Neuronal stem cell (in vitro differentiated cells): ENCODE measurements at regions not wholly inside any gene's neighbourhood (a gene's known extent, or its start where the extent isn't known, plus 50 kb on each side); places are given as distances from the start of the nearest gene placed in this dataset.

Experiments
- DNase-seq: peaks from one replicate; pipeline ENCODE4 v3.0.0-alpha.2; 2013; ENCODE audit warnings: low spot score
- H2AFZ ChIP-seq: one replicate; pipeline ENCODE4 v1.6.1; 2013; ENCODE audit warnings: mild to moderate bottlenecking, low read length, inconsistent platforms
- H2AK5ac ChIP-seq: 2 replicates; pipeline ENCODE4 v1.6.1; 2013; ENCODE audit warnings: low read depth, mild to moderate bottlenecking, inconsistent platforms, low read length, moderate library complexity, mixed read lengths
- H2BK120ac ChIP-seq: 2 replicates; pipeline ENCODE4 v1.6.1; 2013; ENCODE audit warnings: low read depth, mild to moderate bottlenecking, inconsistent platforms, low read length, moderate library complexity, mixed read lengths
- H2BK12ac ChIP-seq: one replicate; pipeline ENCODE4 v1.6.1; 2013; ENCODE audit warnings: low read length, inconsistent platforms
- H2BK15ac ChIP-seq: 2 replicates; pipeline ENCODE4 v1.6.1; 2013; ENCODE audit warnings: mild to moderate bottlenecking, low read length, inconsistent platforms, mixed read lengths
- H2BK5ac ChIP-seq: one replicate; pipeline ENCODE4 v1.6.1; 2013; ENCODE audit warnings: inconsistent platforms, mild to moderate bottlenecking, low read length, moderate library complexity
- H3K14ac ChIP-seq: one replicate; pipeline ENCODE4 v1.6.1; 2013; ENCODE audit warnings: low read length, inconsistent platforms
- H3K18ac ChIP-seq: 2 replicates; pipeline ENCODE4 v1.6.1; 2013; ENCODE audit warnings: low read length, inconsistent platforms
- H3K23ac ChIP-seq: 2 replicates; pipeline ENCODE4 v1.6.1; 2013; ENCODE audit warnings: low read depth, mild to moderate bottlenecking, mixed read lengths, low read length, inconsistent platforms; ENCODE audit not compliant: poor library complexity
- H3K27ac ChIP-seq: replicated peaks from 3 replicates; pipeline ENCODE4 v1.5.1; 2013; ENCODE audit warnings: low read length, inconsistent platforms
- H3K27me3 ChIP-seq, 3 experiments: 2 replicates each; pipeline ENCODE4 v1.6.1; 2013; ENCODE audit warnings: low read length in 3 of 3, mild to moderate bottlenecking in 2 of 3, inconsistent platforms in 1 of 3, low read depth in 1 of 3, mixed read lengths in 1 of 3, moderate library complexity in 1 of 3; ENCODE audit not compliant: control insufficient read depth in 3 of 3, insufficient read depth in 3 of 3
- H3K36me3 ChIP-seq, 2 donors: replicated peaks in 1 of 2; 2 replicates each; pipeline ENCODE4 v1.6.1; 2013; ENCODE audit warnings: low read length in 2 of 2; ENCODE audit not compliant: control insufficient read depth in 2 of 2, insufficient read depth in 2 of 2
- H3K4ac ChIP-seq: 2 replicates; pipeline ENCODE4 v1.6.1; 2013; ENCODE audit warnings: inconsistent platforms, mild to moderate bottlenecking, low read length, moderate library complexity
- H3K4me1 ChIP-seq, 2 donors: 1 replicate in 1 of 2; 2 replicates in 1 of 2; pipeline ENCODE4 v1.6.1; 2013; ENCODE audit warnings: low read length in 2 of 2, low read depth in 1 of 2; ENCODE audit not compliant: control insufficient read depth in 2 of 2, insufficient read depth in 1 of 2
- H3K4me2 ChIP-seq: one replicate; pipeline ENCODE4 v1.6.1; 2013; ENCODE audit warnings: mild to moderate bottlenecking, low read length, inconsistent platforms; ENCODE audit not compliant: insufficient read depth, poor library complexity, severe bottlenecking
- H3K4me3 ChIP-seq, 2 donors: 2 replicates each; pipeline ENCODE4 v1.5.1; 2013; ENCODE audit warnings: low read length in 2 of 2, mild to moderate bottlenecking in 2 of 2, inconsistent platforms in 1 of 2, moderate library complexity in 1 of 2
- H3K79me1 ChIP-seq: one replicate; pipeline ENCODE4 v1.6.1; 2013; ENCODE audit warnings: low read depth, mild to moderate bottlenecking, inconsistent platforms, low read length, moderate library complexity
- H3K9ac ChIP-seq: one replicate; pipeline ENCODE4 v1.6.1; 2013; ENCODE audit warnings: mild to moderate bottlenecking, low read depth, low read length, inconsistent platforms; ENCODE audit not compliant: poor library complexity
- H3K9me3 ChIP-seq, 2 donors: replicated peaks in 1 of 2; 2 replicates each; pipeline versions ENCODE3 to v1.6.1; 2013; ENCODE audit warnings: low read length in 2 of 2, mild to moderate bottlenecking in 2 of 2, inconsistent platforms in 1 of 2, low read depth in 1 of 2, mixed read lengths in 1 of 2, moderate library complexity in 1 of 2; ENCODE audit not compliant: control insufficient read depth in 2 of 2, insufficient read depth in 1 of 2
- H4K8ac ChIP-seq: one replicate; pipeline ENCODE4 v1.6.1; 2013; ENCODE audit warnings: low read depth, mild to moderate bottlenecking, inconsistent platforms, low read length, moderate library complexity
- H4K91ac ChIP-seq: one replicate; pipeline ENCODE4 v1.6.1; 2013; ENCODE audit warnings: low read length, low read depth, mild to moderate bottlenecking, inconsistent platforms; ENCODE audit not compliant: poor library complexity
- WGBS, 2 donors: extraction: QIAGEN DNeasy Blood & Tissue Kit; methylation state at CpG; one replicate each; pipeline ENCODE4 v1.1.7; 2013; ENCODE audit warnings: missing lambda C conversion rate in 2 of 2, mixed read lengths in 1 of 2; ENCODE audit not compliant: insufficient read length in 2 of 2, insufficient replicate concordance in 1 of 2; ENCODE audit errors: extremely low coverage in 2 of 2; 5-methylcytosine and 5-hydroxymethylcytosine counted together

DNA sequence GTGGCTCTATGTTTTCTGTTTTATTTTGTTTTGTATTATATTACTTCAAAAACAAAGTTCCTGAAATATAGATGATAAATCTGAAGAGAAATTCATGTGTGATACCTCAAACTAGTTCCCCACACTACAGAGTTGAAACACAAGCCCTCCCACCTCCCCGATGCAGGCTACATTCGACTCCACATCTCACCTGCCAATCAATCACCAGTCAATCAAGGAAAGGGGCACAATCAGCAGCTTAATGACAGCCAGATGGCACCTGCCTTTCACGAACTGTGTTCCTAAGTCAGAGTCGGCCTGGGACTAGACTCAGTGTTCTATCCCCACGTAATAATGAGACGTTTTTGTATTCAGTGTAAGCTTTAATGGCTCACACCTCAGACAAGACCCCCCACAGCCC is 313.4 kb downstream of the SPATA17 start:
- Histone ChIP-seq H2BK120ac (no peak overlapping the region), H2AFZ (no peak overlapping the region), H4K91ac (no peak overlapping the region), H3K14ac (no peak overlapping the region), H3K4me2 (no peak overlapping the region), H2BK5ac (no peak overlapping the region), H3K23ac (no peak overlapping the region), H3K9ac (no peak overlapping the region), H3K9me3 (no peaks in the 10 kb centered on the region), H3K36me3 (no peaks in the 10 kb centered on the region), H3K4ac (no peak overlapping the region), H2BK15ac (no peak overlapping the region), H3K27ac (no peak overlapping the region), H3K27me3 (no peaks in the 10 kb centered on the region), H4K8ac (no peak overlapping the region), H3K4me1 (no peaks in the 10 kb centered on the region), H3K79me1 (no peaks in the 10 kb centered on the region), H2AK5ac (no peak overlapping the region), H3K4me3 (no peak overlapping the region), H3K18ac (no peak overlapping the region), H2BK12ac (no peak overlapping the region)
- DNase-seq, result no peak
- no CpG with 5 or more reads among the region's 6 CpGs for WGBS, 2 donors

DNA sequence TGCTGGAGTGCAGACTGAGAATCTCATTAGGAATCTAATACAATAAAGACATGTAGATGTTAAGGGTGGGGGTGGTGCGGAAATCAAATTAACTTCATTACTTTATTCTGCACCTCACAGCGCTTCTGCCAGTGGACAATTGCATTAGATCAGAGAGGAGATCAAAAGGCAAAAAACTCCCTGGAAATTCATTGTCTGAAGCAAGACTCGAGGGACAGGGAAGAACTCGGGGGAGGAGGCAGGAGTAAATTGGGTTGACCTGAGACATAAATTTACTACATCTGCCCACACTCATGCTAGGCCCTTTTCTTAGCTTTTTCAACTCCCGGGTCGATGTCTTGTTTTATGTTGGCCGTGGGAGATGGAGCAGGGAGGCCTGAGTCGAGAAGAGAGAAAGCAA is 315.4 kb downstream of the SPATA17 start:
- Histone ChIP-seq H3K27me3 (no peaks in the 10 kb centered on the region), H3K9ac (no peak overlapping the region), H3K27ac (no peak overlapping the region), H3K9me3 (peaks cover 0 to 4% of the 10 kb centered on the region in 2 donors), H2BK12ac (no peak overlapping the region), H3K18ac (no peak overlapping the region), H2BK120ac (no peak overlapping the region), H2BK15ac (no peak overlapping the region), H3K4me3 (no peak overlapping the region), H3K36me3 (no peaks in the 10 kb centered on the region), H3K79me1 (no peaks in the 10 kb centered on the region), H3K4me1 (no peaks in the 10 kb centered on the region), H4K91ac (no peak overlapping the region), H3K4ac (no peak overlapping the region), H2AFZ (no peak overlapping the region), H3K4me2 (no peak overlapping the region), H2BK5ac (no peak overlapping the region), H4K8ac (no peak overlapping the region), H2AK5ac (no peak overlapping the region), H3K14ac (peak overlapping the region; percentile 67), H3K23ac (no peak overlapping the region)
- WGBS, 2 donors, result no CpG with 5 or more reads among the region's 8 CpGs
- DNase-seq, result no peak

DNA sequence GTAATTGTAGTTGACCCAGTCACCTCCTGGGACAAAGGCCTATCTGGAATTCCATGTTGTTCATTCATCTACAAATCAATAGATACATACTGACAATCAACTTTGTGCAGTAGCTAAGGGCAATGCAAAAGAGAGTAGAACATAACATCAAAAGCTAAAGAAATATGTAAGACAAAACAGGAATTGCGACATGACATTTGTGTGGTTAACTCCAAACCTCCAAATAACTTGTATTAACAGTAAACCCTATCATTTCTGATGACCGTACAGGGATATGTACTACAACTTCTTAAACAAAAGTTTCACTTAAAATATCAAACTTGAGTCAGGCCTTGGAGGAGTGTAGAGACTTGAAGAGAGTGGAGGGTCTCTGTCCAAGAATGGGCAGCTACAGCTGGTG is 317.6 kb downstream of the SPATA17 start:
- WGBS, 2 donors, result no CpG with 5 or more reads among the region's 2 CpGs

DNA sequence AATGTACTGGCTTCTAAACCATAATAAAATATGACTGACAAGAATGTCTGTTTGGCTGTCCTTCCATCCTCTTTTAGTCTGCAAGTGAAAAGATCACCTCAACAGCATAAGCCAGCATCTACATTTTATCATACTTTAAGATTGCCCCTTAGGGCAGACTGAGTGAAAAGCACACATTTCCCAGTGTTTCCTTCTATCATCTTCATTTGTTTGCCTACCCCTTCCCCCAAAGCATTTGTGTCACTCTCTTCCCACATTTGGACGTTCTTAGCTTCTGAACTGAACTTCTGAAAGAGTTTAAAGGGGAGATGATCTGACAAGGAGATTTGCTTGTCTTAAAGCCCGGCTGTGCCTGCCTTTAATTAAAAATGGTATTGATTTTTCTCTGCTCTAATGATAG is 322.2 kb downstream of the SPATA17 start:
- H3K27ac ChIP-seq, result no peak overlapping the region
- H3K18ac ChIP-seq, result no peak overlapping the region
- no peak overlapping the region for H2AFZ ChIP-seq
- no peak overlapping the region for H2AK5ac ChIP-seq
- H3K9me3 ChIP-seq, result peaks cover 0 to 6% of the 10 kb centered on the region in 2 donors
- H3K23ac ChIP-seq, result no peak overlapping the region
- no peaks in the 10 kb centered on the region for H3K79me1 ChIP-seq
- H3K4ac ChIP-seq, result no peak overlapping the region
- no peaks in the 10 kb centered on the region for H3K4me1 ChIP-seq
- no peak overlapping the region for H4K8ac ChIP-seq
- H3K9ac ChIP-seq, result no peak overlapping the region
- H4K91ac ChIP-seq, result no peak overlapping the region
- no peaks in the 10 kb centered on the region for H3K27me3 ChIP-seq
- H3K4me2 ChIP-seq, result no peak overlapping the region
- H2BK12ac ChIP-seq, result no peak overlapping the region
- WGBS, 2 donors, result no CpG with 5 or more reads among the region's 2 CpGs
- H3K36me3 ChIP-seq, result no peaks in the 10 kb centered on the region
- no peak overlapping the region for H3K4me3 ChIP-seq
- H2BK5ac ChIP-seq, result no peak overlapping the region
- H2BK120ac ChIP-seq, result no peak overlapping the region
- H2BK15ac ChIP-seq, result no peak overlapping the region
- no peak overlapping the region for H3K14ac ChIP-seq
- no peak for DNase-seq

More for the DNA sequence above, 317.6 kb downstream of the SPATA17 start:
- Histone ChIP-seq H3K4me2 (no peak overlapping the region), H4K8ac (no peak overlapping the region), H2BK120ac (no peak overlapping the region), H3K79me1 (no peaks in the 10 kb centered on the region), H2BK12ac (no peak overlapping the region), H3K36me3 (no peaks in the 10 kb centered on the region), H2AFZ (no peak overlapping the region), H3K9ac (no peak overlapping the region), H3K4me1 (no peaks in the 10 kb centered on the region), H3K18ac (no peak overlapping the region), H3K9me3 (peaks cover 0 to 4% of the 10 kb centered on the region in 2 donors), H3K14ac (no peak overlapping the region), H3K27ac (no peak overlapping the region), H3K4ac (no peak overlapping the region), H3K23ac (no peak overlapping the region), H2BK15ac (no peak overlapping the region), H2AK5ac (no peak overlapping the region), H3K27me3 (no peaks in the 10 kb centered on the region), H3K4me3 (no peak overlapping the region), H2BK5ac (no peak overlapping the region), H4K91ac (no peak overlapping the region)
- DNase-seq, result no peak
